ENCODE measurements at regions not wholly inside any gene's neighbourhood (a gene's known extent, or its start where the extent isn't known, plus 50 kb on each side); places are given as distances from the start of the nearest gene placed in this dataset.

- FAIRE-seq = no peak
- POLR2A ChIA-PET = no interaction called here
- Histone ChIP-seq H3K4me3 (no peak overlapping the region), H3K27ac (no peak overlapping the region), H3K4me2 (no peak overlapping the region), H3K9me3 (no peaks in the 10 kb centered on the region), H3K4me1 (peaks cover 32% of the 10 kb centered on the region)
- CTCF ChIA-PET = interaction anchor here (0.9 to 6.4 kb wide), 18 partner anchors 9 to 183 kb away, joined by 3 to 123 read pairs (median 4); no protein-coding TSS in a partner anchor
- 36% methylated on average over 22 of the region's 22 CpGs for WGBS (ENCODE audit: missing lambda C conversion rate)
- peak; percentile 86 for TF ChIP-seq SMC3 (IDR thresholded peaks at IDR 0.05)
- TF ChIP-seq ZSCAN20 (CRISPR knock-in tag; IDR thresholded peaks at IDR 0.05) = no peak
- no peak for TF ChIP-seq HDAC2 (IDR thresholded peaks at IDR 0.05)
- peak; percentile 92 to 93 for TF ChIP-seq RAD21 (conservative IDR thresholded peaks at IDR 0.05 in 1 of 2, IDR thresholded peaks at IDR 0.05 in 1 of 2)
- peak; percentile 90 for TF ChIP-seq CTCF (IDR thresholded peaks at IDR 0.05)
- TF ChIP-seq NR3C1 (IDR thresholded peaks at IDR 0.05) = no peak
- peak; percentile 72 to 82 for DNase-seq (ENCODE audit: low read depth in 1 of 2, low spot score in 1 of 2)
- peak; percentile 55 to 78; a peak in 4 of 6 replicates for ATAC-seq
These were observed 201.9 kb downstream of the DAD1 start for GRCh38 chr14:22386924-22387775.

- TF ChIP-seq NFE2L2 (conservative IDR thresholded peaks at IDR 0.05; ENCODE audit: low read length) (no peak), FOXS1 (CRISPR knock-in tag; IDR thresholded peaks at IDR 0.05) (no peak), JUNB (IDR thresholded peaks at IDR 0.05) (no peak), ZC3H11A (IDR thresholded peaks at IDR 0.05) (no peak), MAX (IDR thresholded peaks at IDR 0.05) (no peak), MAZ (IDR thresholded peaks at IDR 0.05; ENCODE audit: borderline replicate concordance, low read depth, low read length) (no peak), PBX3 (IDR thresholded peaks at IDR 0.05) (no peak), EHF (CRISPR knock-in tag; IDR thresholded peaks at IDR 0.05) (no peak), HDAC2 (IDR thresholded peaks at IDR 0.05) (no peak), ELK1 (IDR thresholded peaks at IDR 0.05; ENCODE audit: low read depth, low read length) (no peak), CHD4 (IDR thresholded peaks at IDR 0.05; ENCODE audit: borderline replicate concordance) (no peak), E2F6 (IDR thresholded peaks at IDR 0.05; ENCODE audit: borderline replicate concordance, low read depth) (no peak), RARB (CRISPR knock-in tag; IDR thresholded peaks at IDR 0.05) (no peak), RNF2 (IDR thresholded peaks at IDR 0.05; ENCODE audit: borderline replicate concordance, low read depth) (no peak), CHD2 (IDR thresholded peaks at IDR 0.05; ENCODE audit: low read length, partially characterized antibody) (no peak), ZSCAN20 (CRISPR knock-in tag; IDR thresholded peaks at IDR 0.05) (no peak)
- no peaks in the 10 kb centered on the region for H3K9me3 ChIP-seq
- ChIA-PET CTCF (interaction anchor here (1.0 to 3.5 kb wide), 11 partner anchors 10 to 672 kb away, joined by 3 to 32 read pairs (median 4); no protein-coding TSS in a partner anchor), POLR2A (no interaction called here)
- FAIRE-seq (no peak), DNase-seq (ENCODE audit: low read depth in 1 of 2, low spot score in 1 of 2) (no peak), ATAC-seq (no peak)
- no peak overlapping the region for H3K4me2 ChIP-seq
- H3K27ac ChIP-seq = no peak overlapping the region
- peaks cover 17% of the 10 kb centered on the region for H3K4me1 ChIP-seq
- H3K4me3 ChIP-seq = no peak overlapping the region
- WGBS (ENCODE audit: missing lambda C conversion rate) = 51% methylated on average over 2 of the region's 2 CpGs
These were observed 204.0 kb downstream of the DAD1 start for GRCh38 chr14:22384974-22385526.
